Activated naive CD4-positive, alpha-beta T cell (primary cell): ENCODE measurements at regions not wholly inside any gene's neighbourhood (a gene's known extent, or its start where the extent isn't known, plus 50 kb on each side); places are given as distances from the start of the nearest gene placed in this dataset.

Source experiments
- DNase-seq, 4 experiments: peaks; one replicate each; lab custom pipeline; 2025; lab: John Stamatoyannopoulos, UW

DNA sequence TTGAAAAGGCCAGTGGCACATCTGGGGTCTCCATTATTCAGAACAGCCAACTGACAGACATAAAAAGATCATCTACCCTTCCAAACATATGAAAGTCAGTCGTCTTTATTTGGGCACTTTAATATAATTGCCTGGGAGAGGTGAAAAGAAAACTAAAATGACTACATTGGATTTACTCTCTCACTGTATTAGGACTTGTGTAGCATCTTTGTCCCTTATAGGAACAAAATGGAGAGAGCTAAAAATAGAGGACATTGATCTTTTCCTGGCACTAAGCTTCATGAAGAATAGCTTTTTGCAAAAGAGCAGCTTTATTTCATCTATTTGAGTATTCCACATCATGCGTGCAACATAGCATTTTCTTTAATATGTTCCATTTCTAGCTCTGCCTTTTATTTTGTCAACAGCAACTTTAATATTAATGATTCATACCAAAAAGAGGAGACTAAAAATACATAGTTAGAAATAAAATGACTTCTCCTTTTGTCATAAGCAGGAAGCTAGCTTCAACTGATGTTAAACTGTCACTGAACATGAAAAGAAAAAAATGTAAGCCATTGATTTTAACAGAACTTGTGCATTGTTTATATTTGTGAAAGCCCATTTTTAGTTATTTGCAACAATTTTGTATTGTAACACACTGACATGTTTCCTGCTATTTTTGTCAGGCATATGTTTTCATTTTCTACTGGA lies 254.6 kb downstream of the SEC23A start:
- DNase-seq: no peak

DNA sequence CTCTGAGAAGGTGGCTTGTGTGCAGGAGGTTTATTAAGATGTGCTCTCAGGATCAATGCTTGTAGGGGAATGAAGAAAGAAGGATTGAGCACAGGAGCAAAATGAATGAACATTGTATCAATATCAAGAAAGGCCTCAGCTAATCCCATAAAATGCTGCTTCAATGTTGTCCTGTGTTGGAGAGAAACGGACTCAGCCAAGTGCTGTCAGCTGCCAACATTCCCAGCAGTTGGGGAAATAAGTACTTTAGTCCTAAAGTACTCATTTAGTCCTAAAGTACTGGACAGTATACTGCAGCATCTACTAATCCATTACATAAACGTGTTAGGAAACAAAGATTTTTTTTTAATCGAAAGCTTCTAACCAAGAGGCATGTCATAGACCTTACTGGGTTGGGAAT lies 255.9 kb downstream of the SEC23A start:
- DNase-seq: no peak

DNA sequence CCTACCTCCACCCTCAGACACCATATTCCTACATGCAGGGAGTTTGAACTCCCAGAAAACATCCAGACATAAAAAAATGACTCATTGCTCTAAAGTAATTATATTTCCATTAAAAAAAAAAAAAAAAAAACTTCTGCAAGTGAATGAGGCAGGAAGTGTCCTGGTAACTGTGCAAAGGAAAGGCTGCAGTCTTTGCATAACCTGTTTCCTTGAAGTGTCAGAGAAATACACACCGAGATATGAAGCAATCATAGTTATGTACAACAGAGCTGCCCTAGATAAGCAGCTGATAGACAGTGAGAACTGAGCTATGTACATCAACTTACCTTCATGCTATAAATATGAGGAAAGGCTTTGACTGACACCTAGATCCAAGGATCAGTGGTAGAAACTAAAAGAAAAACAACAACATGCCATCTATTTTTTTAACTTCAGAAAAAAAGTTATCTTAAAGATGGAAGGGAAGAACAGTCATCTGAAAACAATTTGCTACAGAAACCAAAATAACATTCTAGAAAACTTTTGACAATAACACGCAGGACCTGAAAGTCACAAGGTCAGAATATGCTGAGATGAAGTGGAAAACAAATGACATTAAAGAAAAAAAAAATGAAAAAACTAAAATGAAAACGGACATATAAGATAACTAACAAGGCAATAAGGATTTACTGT lies 263.2 kb downstream of the SEC23A start:
- DNase-seq: no peak

DNA sequence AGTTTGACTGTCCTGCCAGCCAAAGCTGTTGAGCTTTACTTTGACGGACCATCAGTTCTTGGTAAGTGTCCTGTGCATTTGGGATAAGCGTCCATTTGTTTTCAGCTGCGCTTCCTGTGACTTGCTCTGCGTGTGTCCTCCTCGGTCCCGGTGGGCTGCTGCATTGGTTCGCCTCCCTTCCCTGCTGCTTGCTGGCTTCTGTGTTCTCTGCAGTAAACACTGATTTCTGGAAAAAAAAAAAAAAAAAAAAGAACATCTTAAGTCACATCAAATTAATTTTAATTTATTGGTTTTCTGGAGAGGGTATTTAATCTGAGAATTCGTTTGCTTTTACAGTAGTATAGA lies 264.1 kb downstream of the SEC23A start:
- no peak for DNase-seq

DNA sequence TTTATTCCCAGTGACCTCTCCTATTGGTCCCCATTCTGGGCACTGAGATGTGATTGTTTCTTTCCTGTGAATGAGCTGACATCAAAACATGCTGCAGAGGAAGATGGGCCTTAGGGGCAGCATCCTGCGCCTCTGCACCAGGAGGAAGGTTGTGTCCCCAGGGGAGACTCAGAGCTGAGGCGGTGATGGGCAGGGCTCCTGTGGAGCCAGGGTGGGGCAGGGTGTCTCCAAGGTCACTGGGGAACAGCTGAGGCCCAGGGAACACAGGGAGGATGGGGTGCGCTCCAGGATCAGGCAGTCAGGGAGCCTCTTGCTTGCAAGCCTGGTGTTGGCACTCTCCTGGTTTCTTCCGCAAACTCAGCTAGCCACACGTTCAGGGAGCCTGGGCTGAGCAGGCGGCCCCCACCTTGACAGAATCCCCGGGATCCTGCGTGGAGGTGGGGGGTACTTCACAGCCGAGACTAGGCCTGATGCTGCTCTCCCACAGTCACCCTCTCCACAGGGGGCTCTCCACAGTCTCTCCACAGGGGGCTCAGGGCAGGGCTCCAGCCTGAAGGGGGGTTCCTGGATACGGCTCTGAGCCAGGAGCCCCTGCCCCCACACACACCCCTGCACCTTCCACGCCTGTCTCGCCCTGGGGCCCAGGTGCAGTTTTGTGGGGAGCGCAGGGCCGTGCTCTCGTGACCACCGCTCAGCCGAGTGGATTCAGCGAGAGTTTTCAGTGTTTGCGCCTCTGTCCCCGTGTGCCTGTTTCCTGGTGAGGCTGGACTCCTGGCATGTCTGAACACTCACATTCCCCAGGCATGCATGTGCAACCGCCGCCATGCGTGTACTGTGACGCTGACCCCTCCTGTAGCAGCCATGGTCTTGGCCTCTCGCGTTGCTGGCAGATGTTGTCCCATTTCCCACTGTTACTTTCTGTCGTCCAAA lies 264.7 kb downstream of the SEC23A start:
- no peak for DNase-seq

DNA sequence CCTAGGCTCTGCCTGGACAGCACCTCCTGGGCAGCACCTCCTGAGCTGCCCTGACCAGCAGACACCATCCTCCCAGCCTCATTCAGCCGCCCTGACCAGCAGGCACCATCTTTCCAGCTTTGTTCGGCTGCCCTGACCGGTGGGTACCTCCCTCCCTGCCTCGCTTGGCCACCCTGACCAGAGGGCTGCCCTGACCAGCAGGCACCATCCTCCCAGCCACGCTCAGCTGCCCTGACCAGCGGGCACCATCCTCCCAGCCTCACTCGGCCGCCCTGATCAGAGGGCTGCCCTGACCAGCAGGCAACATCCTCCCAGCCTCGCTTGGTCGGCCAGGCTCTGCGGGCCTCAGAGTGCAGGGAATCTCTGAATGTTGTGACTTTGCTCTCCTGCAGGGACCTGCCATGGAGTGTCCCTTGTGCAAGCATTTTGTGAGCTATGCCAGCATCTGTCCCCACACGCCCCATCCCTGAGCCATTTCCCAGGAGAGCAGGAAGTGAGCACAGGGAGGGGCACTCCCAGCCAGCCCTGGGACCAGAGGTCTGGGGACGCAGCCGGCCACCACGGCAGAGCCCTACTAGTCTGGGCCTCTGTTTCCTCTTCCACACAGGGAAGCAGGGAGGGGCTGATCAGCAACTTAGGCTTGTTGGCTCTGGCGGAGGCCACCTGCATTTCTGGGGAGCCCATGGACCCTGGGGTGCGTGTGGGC lies 265.5 kb downstream of the SEC23A start:
- no peak for DNase-seq

DNA sequence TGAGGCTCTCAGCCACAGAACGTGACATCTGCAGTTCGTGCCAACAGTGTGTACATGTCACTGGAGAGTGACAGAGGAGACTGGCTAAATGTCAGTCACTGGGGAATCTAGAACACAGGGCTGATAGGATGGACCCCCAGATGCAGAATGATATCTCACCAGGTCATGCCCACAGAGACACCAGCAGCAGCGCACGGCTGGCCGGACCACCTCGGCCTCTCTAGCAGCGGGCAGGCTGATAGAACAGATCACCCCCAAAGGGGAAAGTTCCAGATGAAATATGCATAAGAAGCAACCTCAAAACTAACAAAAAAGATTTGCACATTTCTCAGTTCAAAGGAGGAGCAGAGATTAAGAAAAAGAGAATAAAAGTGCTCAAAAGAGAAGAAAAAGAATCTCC lies 266.5 kb downstream of the SEC23A start:
- DNase-seq: no peak

DNA sequence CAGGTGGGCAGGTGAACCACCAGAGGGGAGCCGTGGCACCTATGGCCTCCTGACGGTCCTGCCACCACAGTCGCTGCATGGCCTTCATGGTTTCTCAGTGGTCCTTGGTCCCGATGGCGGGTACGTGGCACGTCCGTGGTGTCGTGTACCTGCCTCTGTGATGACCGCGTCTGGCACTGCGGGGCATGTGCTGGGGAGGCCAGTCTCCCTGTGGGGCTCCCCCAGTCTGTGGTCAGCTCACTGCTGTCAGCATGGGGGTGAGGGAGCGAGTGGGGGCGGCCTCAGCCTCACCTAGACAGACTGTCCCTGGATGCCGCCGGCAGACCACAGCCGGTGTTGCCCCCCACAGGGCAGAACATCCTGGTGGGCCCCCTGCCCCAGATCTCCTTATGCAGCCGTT lies 267.2 kb downstream of the SEC23A start:
- DNase-seq: no peak

DNA sequence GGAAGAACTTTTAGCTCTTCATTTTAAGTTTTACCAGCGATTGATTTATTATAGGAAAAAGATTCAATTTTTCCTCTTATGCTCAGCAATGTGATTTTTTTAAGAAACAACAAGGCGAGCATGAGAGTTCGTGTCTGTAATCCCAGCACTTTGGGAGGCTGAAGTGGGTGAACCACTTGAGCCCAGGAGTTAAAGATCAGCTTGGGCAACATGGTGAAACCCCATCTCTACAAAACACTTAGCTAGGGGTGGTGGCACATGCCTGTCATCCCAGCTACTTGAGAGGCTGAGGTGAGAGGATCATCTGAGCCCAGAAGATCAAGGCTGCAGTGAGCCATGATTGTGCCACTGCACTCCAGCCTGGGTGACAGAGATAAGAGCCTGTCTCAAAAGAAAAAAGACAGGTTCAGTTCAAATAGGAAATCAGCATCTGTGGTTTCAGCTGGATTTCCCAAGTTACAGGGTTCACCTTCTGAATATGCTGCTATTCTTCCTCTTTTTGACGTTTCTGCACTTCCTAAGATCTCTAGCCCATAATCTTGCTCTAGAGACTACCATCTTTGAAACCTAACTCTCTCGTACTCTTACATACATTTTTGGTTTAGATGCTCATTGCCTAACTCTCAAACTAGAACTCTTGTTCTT lies 274.7 kb downstream of the SEC23A start:
- DNase-seq: no peak

DNA sequence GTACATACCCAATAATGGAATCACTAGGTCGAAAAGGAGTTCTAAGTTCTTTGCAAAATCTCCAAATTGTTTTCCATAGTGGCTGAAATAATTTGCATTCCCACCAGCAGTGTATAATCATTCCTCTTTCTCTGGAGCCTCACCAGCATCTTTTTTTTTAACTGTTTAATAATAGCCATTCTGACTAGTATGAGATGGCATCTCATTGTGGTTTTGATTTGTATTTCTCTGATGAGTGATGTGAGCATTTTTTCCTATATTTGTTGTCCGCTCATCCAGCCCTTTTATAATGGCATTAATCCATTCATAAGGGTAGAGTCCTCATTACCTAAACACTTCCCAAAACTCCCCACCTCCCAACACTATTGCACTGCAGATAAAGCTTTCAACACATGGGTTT lies 278.3 kb downstream of the SEC23A start:
- DNase-seq: no peak

DNA sequence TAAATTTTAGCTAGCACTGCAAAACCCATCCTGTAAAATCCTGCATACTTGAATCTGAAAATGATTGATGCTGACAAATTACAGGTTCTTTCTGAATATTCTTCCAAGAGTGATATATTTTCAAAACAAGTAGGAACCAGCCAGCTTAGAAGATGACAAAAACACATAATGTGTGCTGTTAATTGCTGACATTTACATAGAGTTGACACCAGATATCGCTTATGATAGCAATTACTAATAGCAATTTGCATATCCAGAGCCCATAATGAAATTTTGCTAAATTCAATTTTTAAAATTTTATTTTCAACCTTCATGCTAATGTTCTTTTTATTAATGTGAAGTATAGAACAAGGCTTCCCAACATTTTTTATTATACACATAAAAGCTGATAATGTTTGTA lies 284.5 kb downstream of the SEC23A start:
- DNase-seq: no peak

DNA sequence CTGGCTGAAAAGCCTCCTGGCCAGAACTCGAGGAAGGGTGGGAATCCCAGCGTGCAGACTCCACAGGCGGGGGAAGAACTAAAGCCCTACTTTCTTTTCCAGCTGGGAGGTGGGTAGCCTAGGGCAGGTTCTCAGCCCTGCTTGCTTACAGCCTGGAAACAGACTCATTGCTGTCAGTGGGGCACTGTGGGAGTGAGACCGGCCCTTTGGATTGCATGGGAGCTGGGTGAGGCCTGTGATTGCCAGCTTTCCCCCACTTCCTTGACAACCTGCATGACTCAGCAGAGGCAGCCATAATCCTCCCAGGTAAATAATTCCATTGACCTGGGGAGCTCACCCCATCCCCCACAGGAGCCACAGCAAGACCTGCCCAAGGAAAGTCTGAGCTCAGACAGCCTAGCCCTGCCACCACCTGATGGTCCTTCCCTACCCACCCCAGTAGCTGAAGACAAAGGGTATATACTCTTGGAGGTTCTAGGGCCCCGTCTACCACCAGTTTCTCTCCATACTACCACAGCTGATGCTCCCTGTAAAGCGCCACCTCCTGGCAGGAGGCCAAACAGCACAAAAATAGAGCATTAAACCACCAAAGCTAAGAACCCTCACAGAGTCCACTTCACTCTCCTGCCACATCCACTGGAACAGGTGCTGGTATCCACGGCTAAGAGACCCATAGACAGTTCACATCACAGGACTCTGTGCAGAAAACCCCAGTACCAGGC lies 294.1 kb downstream of the SEC23A start:
- no peak for DNase-seq

DNA sequence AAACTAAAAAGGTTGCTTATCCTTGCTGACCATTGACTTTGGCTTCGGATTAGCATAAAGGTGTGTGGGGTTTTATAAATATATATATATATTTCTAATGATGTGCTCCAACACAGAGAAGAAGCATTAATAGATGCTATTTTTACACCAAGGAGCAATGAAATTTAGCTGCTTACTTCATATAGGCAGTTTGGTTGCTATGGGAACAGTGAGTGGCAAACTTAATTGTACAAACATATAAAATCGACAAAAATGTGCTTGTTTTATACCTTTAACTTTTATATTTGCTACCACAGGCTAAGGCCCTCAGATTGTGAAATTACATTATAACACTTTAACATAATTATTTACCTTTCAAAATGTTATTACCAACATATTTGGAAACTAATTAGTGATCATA lies 303.4 kb downstream of the SEC23A start:
- no peak for DNase-seq

DNA sequence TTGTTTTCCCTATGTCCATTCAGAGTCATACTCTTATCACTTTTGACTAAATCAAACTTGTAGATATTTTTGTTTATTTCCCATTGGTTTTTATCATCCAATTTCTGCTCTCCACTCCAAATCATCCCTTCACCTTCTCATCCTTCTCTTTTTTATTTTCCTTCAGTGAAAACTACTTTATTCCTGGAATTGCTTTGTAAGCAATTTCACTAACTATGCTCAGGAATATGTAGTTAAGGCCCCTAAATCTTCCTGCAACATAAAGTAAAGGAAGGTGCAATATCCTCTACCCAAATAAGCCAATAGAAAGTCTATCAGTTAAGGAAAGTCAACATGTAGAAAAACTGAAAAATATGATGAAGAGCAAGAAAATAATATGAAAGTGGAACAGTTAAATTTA lies 308.4 kb downstream of the SEC23A start:
- DNase-seq: no peak

DNA sequence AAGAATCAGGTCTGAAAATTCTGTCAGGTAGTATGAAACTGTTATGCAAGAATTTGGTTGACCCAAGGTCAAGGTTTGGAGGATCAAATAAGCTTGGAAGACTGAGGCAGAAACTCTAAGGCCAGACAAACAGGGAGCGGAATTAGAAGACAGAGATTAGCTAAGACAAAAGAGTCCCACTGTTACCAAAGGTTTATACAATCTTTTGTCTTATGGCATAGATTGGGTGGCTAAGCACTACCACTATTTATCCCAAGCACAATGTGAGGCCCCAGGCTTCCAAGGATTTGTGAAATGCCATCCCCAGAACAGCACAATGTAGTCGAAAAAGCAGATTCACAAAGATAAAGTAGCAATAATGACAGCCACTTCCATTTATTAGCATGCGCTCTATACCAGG lies 311.2 kb downstream of the SEC23A start:
- DNase-seq: no peak

DNA sequence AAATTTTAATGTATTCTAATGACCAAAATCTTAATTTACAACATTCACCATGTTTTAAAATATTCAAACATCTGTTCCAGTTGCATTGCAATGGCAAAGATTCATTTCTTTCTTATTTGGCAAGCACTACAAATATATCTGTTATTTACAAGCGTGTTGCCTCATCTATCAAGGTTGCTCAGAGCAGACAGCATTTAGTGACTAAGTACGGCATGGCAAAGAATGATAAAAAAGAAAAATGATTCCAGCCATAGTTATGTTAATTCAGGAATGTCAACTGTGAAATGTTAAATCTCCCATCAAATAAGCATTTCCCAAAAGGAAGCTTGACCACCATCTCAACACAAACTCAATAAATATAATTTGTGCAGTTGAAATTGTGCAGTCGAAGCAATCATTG lies 312.1 kb downstream of the SEC23A start:
- no peak for DNase-seq

DNA sequence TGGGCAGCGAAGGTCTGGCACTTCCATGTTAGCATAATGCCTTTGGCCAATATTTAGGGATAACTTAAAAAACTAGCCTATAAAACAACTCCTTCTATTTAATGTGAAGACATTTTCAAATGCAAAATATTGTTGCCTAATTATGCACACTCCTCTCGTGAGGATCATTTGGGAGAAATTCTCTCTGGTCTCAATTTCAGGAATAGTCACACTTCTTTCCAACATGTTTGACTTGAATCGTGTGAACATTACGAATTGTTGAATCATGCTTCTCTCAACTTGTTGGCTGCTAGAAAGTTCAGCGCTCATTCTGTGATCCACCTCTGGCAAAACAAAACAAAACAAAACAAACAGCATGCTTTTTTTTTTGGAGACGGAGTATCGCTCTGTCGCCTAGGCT lies 313.2 kb downstream of the SEC23A start:
- DNase-seq: no peak

DNA sequence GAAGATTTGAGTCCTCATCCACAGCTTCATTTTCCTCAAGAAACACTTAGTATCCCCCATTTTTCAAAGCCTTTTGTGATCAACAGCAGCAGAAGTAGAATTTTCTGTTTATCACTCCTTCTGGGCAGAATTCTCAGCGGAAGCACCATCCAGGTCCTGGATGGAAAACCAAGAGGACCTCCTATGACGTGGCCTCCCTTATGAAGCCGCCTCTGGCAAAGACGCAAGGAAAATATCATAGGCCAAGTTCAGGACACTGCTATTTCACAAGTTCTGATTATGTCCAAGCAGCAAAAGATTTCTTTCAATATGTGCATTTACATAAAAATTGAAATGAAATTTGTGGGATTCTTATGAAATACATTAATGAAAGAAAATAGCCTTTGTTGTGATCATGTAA lies 315.0 kb downstream of the SEC23A start:
- DNase-seq: no peak

DNA sequence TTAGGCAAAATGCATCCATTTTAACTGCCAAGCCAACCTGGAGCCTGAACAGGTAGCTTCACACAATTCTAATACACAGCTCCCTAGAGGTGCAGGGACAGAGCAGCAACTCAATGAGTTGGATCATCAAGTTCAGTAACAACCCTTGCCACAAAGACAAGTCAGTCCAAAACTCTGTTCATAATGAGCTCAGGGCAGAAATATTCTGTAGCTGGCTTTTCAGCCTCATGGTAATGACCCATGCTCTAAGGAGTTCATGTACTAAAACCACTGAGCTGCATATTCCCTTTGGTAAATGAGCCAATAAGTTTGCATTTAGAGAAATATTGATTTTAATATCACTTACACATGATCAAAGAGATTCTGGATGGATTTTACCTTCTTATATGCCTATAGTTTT lies 316.1 kb downstream of the SEC23A start:
- no peak for DNase-seq

DNA sequence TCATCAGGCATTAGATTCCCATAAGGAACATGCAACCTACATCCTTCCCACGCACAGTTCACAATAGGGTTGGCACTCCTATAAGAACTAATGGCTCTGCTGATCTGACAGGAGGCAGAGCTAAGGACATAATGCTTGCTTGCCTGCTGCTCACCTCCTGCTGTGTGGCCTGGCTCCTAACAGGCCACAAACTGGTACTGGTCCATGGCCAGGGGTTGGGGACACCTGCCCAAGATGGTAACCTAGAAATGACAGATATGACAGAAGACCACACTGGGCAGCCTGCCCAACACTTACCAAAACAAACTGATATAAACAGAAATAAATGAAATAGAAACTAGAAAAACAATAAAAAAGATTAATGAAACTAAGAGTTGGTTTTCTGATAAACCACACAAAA lies 325.6 kb downstream of the SEC23A start:
- DNase-seq: no peak

DNA sequence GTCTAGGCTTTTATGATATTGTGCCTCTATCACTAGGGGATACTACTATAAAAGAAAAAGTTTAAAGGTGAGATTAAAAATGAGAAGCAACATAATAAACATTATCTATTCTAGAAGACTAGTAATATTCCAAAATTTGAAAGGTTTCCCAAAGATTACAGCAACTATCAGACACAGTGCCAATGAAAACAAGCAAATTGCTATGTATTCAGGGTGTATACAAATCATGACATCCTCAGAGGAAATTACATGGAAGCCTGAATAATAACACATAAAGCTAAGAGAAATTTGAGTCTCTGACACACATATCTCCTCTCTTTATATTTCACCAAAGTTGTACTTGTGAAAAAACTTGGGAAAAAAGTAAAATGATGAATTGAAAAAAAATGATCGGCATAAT lies 327.0 kb downstream of the SEC23A start:
- DNase-seq: no peak
